Pulmonary artery endothelial cell (primary cell): ENCODE measurements at regions not wholly inside any gene's neighbourhood (a gene's known extent, or its start where the extent isn't known, plus 50 kb on each side); places are given as distances from the start of the nearest gene placed in this dataset.
A peak's percentile ranks its signal among the peaks of the same experiment; 100 is the strongest.

Experiments
- DNase-seq: peaks from one replicate; pipeline ENCODE4 v3.0.0-alpha.2; 2011; ENCODE audit warnings: low read depth, low spot score

DNA sequence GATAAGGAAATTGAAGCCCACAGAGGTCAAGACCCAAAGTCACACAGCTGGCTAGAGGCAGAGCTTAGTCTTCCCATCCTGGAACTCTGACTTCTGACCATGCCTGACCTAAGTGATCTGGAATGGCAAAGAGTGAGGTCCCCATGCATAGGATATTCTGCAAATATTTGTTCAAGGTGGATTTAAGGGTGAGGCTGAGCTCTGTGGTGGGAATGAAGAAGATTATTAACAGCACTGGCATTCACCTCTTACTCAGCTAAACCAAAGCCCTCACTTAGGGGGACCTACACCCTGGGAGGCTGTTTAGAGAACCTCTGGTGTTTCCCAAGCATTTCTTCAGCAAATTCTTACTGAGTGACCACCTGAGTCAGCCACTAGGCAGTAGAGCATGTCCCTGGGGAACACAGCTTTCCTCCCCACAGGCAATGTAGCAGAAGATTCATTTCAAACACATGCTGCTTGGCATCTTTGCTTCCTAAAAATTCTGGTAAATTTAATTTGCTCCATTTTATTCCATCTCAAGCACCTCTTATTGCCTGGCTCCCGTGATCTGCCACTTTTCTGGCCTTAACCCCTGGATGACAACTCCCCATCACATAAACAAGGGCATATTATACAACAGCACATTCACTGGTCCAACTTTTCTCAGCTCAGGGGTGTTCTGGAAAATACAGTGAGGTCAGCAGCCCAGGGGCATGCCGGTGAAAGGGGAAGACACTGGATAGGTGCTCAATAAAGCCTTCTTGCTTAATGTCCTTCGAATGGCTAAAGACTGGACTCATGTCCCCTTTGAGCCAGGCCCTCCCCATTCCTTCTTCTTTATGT lies 176.0 kb downstream of the ABHD5 start:
- DNase-seq: no peak

DNA sequence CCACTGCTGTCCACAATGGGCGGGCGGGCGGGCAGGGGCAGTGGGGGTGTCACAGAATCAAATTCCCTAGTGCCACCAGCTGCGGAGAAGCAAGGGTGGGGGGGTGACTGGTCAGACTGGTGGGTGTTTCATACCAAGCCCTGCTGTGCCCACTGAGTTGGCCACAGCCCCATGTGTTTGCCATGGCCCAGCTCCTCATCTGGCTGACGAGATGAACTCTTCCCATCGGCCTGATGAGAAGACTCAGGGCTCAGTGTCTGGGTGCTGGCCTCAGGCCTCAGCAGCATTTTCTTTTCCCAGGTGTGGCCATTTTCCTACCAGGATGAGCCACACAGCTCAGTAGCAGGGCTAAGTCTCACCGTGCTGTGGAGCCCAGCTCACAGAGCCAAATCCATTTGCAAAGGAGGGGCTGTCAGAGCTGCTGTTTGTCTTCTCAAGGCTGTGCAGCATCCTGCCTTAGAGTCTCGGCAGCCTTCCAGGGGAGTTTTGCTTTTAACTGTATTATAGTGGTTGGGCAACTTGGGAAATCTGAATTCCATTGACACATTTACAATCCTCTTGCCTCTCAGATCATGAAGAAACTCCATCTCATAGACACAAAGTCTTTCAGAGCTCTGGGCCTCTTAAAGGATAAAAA lies 176.8 kb downstream of the ABHD5 start:
- DNase-seq: no peak

DNA sequence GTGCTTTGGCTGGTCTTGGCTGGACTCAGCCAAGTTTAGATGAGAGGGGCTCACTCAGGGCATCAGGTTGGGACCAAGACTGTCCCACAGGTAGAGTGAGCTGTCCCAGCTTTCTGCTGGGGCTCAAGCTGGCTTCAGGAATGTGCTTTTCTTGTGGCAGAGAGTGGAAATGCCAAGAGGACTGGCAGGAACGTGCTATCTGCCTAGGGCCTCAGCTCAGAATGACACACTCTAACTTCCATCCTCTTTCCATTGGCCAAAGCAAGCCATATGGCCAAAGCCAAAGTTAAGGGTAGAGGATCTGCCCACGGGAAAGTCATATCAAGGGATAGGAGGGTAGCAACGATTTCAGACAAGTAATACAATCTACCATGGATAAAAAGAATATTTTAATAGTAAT lies 178.8 kb downstream of the ABHD5 start:
- DNase-seq: no peak

DNA sequence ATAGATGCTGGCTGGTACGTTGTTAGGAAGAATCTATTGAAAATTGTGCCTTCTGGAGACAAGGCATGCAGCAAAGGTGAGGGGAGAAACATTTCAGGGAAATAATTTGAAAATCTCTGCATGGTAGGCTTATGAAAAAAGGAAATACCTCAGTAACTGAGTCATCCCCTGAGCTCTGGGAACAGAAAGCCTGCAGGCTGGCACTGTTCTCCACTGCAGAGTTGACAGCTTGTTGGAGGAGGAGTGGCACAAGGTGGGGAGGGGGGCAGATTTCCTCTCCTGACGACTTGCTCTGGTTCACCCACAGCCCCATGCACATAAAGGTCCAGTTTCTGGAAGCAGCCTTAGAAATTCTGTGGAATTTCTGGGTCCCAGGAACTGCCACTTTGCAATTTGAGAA lies 179.4 kb downstream of the ABHD5 start:
- DNase-seq: peak; percentile 54

DNA sequence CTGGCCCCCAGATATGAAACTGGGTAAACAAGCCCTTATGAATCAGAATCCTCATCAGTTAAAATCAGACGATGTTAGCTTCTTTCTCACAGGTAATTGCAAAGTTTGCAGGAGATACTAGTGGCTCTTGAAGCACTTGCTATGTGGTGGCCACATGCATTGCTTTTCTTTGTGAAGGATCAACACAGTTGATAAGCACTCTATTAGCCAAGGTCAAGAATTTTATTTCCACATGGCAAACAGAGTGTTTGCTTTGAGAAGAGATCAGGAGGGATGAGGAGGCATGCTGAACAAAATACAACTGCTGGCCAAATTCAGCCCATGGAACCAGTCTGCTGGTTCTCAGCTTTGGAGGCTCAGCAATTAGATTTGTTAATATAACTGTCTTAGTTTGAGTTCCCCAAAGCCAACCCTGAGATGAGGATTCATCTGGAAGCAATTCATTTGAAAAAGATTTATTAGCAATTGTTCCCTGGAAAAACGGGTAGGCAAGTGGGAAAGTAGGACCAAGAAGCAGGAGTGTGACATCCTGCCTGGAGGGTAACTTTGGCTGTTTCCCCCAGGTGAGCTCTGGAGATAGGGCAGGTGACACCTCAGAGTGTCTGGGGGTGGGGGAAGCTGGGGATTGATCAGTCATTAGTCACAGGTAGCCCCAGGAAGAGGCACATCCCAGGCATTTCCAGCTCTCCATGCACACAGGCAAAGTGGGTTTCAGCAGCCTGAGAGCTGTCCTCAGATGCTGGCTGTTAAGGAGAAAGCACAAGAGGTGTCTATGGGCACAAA lies 180.3 kb downstream of the ABHD5 start:
- no peak for DNase-seq

DNA sequence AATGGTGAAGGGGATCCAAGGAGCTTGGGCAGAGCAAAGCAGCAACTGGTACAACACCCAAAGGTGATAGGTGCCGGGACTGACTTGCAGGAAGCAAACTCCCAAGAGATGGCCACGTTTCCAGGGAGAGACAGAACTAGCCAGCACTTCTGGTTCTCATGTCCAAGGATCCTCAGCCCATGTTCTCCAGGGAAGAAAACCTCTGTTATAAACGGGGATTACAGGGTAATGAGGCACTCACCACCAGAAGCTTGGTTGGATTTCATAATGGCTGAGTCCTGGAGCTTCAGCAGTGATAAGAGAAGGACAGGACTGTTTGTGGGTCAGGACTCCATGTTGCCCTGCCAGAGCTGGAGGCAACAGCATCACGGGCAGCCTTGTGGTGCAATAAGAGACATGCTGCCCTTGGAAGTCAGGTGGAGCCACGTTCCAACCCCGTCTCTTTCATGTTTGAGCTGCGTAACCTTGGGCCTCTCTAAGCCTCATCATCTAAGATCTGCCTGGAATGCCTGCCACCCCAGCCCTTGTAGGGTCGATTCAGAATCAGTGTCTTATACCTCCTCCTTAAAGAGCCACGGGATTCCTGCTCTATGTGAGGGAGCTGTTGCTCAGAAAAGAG lies 181.0 kb downstream of the ABHD5 start:
- no peak for DNase-seq

DNA sequence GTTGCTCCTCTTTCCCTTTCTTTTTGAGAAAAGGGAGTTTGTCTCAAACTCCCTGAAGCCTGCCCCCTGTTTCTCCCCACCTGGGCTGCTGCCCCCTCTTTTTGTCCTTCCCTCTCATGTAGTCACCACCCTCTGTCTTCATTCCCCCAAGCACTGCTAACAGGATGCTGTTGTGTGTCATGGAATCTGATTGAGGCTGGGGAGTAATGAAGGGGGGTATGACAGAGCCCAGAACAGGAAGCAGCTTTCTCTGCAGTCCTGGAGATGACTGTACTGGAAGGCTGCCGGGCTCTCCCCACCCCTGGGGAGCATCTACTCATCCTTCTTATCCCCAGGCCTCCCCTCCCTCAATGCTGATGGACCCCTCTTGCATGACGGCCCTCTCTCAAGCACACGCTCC lies 181.6 kb downstream of the ABHD5 start:
- peak; percentile 69 for DNase-seq

DNA sequence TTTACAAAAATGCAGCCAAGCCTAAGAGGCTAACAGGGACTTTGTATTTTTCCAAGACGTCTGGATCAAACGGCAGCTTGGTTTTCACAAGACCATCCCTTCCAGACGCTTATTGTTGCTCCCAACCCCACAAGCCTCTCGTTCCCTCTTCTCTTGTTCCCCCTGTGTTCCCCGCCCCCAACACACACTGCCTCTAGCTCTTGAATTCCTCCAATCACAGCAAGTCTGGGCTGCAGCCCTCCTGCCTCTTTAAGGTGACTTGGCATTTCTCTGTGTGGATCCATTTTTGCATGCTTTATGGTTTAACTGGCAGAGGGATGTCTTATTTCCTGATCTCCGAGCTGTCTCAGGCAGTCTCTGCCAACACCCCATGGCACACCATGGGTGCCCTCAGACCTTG lies 182.2 kb downstream of the ABHD5 start:
- no peak for DNase-seq

DNA sequence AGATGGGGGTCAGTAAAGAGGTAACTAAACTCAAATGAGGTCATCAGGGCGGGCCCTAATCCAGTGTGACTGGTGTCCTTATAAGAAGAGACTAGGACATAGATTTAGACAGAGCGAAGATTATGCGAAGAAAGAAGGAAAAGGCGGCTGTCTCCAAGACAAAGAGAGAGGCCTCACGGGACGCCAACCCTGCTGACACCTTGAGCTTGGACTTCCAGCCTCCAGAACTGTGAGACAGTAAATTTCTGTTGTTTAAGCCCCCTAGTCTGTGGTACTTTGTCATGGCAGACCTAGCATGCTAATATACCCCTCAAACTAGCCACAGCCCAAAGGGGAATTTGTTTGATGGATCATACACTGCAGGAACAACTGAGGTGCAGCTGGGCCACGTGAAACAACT lies 183.0 kb downstream of the ABHD5 start:
- no peak for DNase-seq

DNA sequence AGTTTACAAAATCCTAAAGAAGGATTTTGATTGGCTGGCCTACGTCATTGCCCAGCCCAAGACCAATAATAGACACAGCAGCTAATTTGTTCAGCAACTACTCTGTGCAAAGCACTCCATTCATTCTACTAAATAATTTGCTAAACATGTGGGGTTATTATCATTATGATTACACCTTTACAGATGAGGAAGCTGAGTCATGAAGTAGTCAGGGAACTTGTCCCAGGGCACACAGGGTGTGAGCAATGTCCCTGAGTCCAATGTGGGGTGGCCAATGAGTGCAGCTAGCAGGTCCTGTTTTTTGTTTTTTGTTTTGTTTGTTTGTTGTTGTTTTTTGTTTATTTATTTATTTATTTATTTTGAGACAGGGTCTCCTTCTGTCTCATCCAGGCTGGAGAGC lies 183.6 kb downstream of the ABHD5 start:
- DNase-seq: no peak

DNA sequence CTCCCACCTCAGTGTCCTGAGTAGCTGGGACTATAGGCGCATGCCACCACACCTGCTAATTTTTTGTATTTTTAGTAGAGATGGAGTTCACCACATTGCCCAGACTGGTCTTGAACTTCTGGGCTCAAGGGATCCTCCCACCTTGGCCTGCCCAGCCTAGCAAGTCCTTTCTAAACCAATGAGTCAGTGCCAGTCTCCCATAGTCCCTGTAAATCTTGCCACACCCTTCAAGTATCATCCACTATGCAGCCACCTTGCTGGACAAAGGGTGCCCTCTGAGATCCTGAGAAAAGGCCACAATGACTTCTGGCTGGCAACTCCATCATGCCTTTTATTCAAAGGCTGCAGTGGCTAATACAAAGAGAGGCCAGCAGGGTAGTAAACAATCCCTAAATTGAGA lies 184.0 kb downstream of the ABHD5 start:
- DNase-seq: no peak

DNA sequence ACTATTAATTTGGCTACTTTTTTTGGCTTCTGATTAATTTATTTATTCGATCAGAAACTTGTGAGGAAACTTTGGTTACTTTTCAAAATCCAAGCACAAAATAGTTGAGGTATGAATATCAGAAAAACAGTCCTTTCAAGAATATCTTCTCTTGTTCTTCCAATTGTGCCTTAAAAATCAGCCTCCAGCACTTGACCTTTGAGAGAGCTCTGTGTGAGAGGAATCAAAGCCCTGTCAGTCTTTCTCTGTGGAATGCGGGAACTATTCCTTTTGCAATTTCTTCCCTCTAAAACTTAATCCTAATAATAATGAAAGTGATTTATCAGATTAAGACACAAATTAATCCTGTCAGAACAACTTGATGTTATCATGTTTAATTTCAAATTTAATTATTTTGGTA lies 185.9 kb downstream of the ABHD5 start:
- no peak for DNase-seq

DNA sequence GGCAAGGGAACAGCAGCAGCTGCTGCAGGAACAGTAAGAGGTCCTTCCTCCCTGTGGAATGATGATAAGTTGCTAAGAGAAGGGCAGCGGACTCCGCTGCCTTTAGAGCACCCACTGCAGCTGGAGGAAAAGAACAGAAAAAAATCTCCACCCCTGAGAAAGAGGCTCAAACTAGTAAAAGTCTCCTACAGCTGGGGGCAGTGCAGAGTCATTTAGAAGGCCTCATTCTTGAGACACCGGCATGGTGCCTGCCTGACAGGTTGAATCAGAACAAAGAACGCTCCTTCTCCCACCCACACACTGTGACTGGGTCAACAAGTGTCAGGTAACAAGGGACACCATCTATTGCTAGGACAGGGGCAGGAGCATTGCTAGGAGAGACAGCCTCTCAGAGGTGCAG lies 188.4 kb downstream of the ABHD5 start:
- no peak for DNase-seq

DNA sequence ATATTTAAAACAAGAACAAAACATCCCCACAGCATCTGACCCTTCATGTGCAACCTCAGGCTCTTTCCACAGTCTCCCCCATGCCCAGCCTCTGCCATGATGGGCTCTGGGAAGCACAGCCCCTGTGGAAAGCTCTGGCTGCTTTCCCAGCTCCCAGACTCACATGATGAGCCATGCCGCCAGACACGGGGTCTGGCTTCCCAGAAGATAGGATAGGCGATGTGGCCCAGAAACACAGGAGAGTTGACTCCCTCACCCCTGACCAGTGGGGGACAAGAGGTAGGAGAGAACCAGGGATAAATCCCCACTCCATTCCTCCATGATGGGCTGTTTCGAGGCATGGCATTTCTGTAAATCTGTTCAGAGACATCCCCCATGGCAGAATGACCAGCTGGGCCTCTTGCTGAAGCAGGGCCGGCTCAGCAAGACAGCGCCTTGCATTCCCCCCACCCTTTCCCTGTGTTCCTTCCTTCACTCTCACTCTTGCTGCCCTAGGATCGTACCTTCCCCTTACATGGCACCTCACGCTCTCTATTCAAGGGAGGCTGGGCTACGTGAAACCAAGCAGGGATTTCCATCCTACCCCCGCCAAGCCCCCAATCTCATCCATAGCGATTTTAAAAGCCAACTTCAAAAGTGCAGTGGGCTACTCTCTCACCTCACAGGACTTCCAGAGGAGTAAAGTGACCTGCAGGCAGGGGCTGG lies 192.4 kb downstream of the ABHD5 start:
- DNase-seq: no peak

DNA sequence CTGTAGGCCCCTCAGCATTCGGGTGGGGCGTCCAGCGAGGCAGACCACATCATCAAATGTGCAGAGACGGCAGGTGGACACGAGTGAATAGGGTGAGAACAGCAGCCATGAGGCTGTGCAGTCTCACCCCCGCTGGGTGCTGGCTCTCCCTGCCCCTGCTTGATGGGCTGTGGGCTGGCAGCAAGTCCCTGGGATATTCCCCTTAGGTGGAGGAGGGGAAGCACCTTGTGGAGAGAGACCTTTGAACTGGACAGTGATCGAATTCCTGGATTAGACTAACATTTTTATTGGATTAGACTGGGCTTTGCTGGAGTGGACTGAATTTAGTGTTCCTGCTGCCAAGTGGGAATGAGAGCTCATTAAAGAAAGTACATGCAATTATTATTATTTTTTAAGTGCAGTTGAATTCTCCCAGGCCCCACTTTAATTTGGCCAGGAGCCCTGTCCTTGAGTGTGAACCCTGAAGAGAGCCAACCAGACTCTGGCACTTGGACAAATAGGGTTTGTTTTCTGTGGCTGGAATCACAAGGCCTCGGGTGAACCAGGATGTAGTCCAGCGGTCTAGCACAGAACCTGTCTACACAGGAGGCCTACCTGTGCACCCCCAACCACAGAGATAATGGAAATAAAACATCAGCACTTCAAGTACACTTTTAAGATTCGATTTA lies 193.1 kb downstream of the ABHD5 start:
- no peak for DNase-seq

DNA sequence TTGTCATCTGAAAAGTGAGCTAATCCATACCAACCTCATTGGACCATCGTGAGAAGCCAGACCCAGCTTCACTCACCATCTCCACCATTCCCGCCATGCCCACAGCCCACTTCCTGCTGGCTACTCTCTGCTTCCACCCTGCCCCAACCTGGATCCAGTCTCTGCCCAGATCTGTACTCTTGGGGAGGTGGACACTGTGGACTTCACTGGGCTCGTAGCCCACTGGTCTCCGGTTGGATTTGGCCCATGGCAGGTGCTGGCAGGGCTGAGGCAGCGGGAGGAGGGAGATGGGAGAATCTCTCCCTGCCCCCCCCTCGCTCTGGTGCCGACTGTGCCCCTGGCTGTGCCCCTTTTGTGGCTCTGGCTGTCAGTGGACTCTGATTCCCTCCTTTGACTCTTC lies 193.8 kb downstream of the ABHD5 start:
- DNase-seq: no peak

DNA sequence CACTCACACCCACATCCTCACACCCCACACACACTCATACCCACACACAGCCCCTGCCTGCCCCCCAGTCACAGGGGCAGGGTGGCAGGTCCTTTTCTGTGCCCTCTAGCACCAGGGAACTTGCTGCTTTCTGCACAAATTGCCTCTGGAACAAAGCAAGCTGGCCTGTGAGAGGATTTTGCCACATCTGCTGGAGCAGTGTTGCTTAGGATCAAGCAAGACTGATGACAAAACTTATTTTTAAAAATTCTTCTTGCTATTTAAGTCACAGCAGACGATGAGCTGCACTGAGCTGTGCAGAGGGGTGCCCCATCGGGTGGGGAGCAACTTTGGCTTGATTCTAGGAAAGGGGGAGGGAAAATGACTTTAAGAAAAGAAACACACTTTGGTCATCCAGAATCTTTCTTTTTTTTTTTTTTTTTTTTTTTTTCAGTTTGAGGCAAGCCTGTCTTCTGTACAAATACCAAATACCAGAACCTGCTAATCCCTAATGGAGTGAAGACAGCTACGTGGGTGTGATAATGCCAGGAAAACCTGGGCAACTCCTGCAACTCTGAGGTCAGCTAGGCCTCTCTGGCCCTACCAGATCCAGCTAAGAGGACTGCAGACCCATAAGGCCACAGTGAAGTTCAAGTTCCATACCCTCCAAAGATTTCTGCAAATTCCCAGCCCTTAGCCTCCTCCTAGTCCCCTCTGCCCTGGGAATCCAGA lies 195.3 kb downstream of the ABHD5 start:
- DNase-seq: no peak

DNA sequence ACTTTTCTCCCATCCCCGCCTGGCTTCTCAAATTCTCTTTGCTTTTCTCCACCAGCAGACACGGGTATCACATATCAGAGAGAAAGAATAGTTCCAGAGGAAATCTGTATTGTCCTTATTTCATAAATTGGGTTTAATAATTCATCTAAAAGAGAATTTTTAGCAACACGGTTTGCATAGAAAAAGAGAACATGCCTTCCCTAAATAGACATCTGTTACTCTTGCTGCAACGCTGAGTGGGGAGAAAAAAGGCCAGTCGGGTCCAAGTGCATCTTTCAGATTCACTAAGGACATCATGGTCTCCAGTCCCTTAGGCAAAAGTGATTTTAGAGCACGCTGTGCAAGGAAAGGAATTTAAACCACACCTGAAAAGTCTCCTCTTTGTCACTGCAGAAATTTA lies 201.3 kb downstream of the ABHD5 start:
- DNase-seq: no peak

DNA sequence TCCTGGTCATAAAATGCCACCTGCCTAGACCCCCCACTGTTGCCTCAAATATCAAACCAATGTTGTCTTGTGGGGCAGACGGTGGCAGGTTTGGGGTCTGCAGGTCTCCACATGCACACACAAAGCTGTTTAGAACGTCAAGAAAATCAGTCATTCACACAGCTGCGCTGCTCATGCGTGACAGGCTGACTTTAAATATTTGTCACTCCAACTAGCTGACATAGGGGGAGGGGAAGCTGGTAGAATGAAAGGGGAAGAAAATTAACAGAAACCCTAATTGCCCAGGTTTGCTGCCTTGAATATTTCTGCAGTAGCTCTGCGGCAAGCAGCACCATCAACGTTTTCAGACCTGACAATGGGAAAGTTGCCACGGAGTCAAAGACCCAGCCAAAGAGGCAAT lies 201.8 kb downstream of the ABHD5 start:
- no peak for DNase-seq

DNA sequence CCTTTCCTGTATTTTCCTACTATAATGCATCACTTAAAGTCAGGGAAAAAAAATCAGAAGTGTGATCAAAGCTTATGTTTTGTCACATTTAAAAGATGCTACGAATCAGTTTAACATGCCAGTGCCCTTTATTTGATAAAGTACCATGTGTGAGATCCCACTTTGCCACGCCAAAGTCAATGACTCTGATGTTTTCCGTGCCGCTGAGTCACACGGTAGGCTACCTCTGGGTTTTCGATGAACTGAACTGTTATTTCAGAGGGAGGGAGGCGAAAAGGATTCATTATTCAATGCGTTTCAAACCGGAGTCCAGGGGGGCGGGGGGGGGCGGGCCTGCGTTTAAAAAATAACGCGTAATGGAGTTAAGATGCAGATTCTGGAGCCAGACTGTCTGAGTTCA lies 203.0 kb downstream of the ABHD5 start:
- no peak for DNase-seq
